GM23338 (cell line): ENCODE measurements at regions not wholly inside any gene's neighbourhood (a gene's known extent, or its start where the extent isn't known, plus 50 kb on each side); places are given as distances from the start of the nearest gene placed in this dataset.

Source experiments
- ATAC-seq: fragments of 200-7000 bp; cut with Tn5 transposase; 3 replicates; pipeline ENCODE4 v1.9.1; 2020
- DNase-seq: peaks from one replicate; pipeline ENCODE4 v3.0.0-alpha.2; 2015; ENCODE audit warnings: low spot score
- H2AFZ ChIP-seq: fragments of 200-600 bp; sonication (generic); 2 replicates; pipeline ENCODE4 v1.8.0; 2016; ENCODE audit warnings: antibody characterized with exemption, mild to moderate bottlenecking, moderate library complexity
- H3F3A ChIP-seq: fragments of 200-600 bp; sonication (generic); replicated peaks from 2 replicates; pipeline ENCODE4 v1.8.0; 2017; ENCODE audit warnings: antibody characterized with exemption, mixed run types, low read depth
- H3K27ac ChIP-seq: fragments of 200-600 bp; sonication (generic); 2 replicates; pipeline ENCODE4 v1.6.1; 2016; ENCODE audit warnings: low read depth
- H3K27me3 ChIP-seq: fragments of 200-600 bp; sonication (generic); 2 replicates; pipeline ENCODE4 v1.8.0; 2016; ENCODE audit warnings: mild to moderate bottlenecking, mixed run types, moderate library complexity; ENCODE audit not compliant: insufficient read depth
- H3K36me3 ChIP-seq: fragments of 200-600 bp; sonication (generic); 2 replicates; pipeline ENCODE4 v1.8.0; 2016; ENCODE audit warnings: mild to moderate bottlenecking; ENCODE audit not compliant: insufficient read depth
- H3K4me1 ChIP-seq: fragments of 200-600 bp; sonication (generic); 2 replicates; pipeline ENCODE4 v1.8.0; 2016; ENCODE audit warnings: mild to moderate bottlenecking, moderate library complexity; ENCODE audit not compliant: insufficient read depth
- H3K4me2 ChIP-seq: fragments of 200-600 bp; sonication (generic); 2 replicates; pipeline ENCODE4 v1.7.1; 2017; ENCODE audit warnings: mixed run types
- H3K4me3 ChIP-seq: fragments of 200-600 bp; sonication (generic); 2 replicates; pipeline ENCODE4 v1.6.1; 2016; ENCODE audit warnings: mixed run types
- H3K79me2 ChIP-seq: fragments of 200-600 bp; sonication (generic); replicated peaks from 2 replicates; pipeline ENCODE4 v1.8.0; 2017; ENCODE audit warnings: mild to moderate bottlenecking; ENCODE audit not compliant: insufficient read depth
- H3K9me2 ChIP-seq: fragments of 200-600 bp; sonication (generic); 2 replicates; pipeline ENCODE4 v1.8.0; 2017; ENCODE audit not compliant: insufficient read depth
- H4K20me1 ChIP-seq: fragments of 200-600 bp; sonication (generic); replicated peaks from 2 replicates; pipeline ENCODE4 v1.8.0; 2017; ENCODE audit warnings: mild to moderate bottlenecking; ENCODE audit not compliant: insufficient read depth
- H3K27ac Mint-ChIP-seq: 2 replicates; pipeline ENCODE4 v1.8.0; 2020; ENCODE audit warnings: inconsistent platforms, mild to moderate bottlenecking, moderate library complexity, mixed read lengths
- H3K27me3 Mint-ChIP-seq: 3 replicates; pipeline ENCODE4 v1.8.0; 2022; ENCODE audit warnings: low read depth, mild to moderate bottlenecking, moderate library complexity, mixed read lengths, inconsistent platforms; ENCODE audit not compliant: insufficient read depth, poor library complexity
- H3K36me3 Mint-ChIP-seq: 3 replicates; pipeline ENCODE4 v1.8.0; 2021; ENCODE audit warnings: low read depth, mild to moderate bottlenecking, inconsistent platforms, moderate library complexity, mixed read lengths
- H3K4me1 Mint-ChIP-seq: 3 replicates; pipeline ENCODE4 v1.8.0; 2020; ENCODE audit warnings: mild to moderate bottlenecking, inconsistent platforms, mixed read lengths
- H3K4me3 Mint-ChIP-seq: 3 replicates; pipeline ENCODE4 v1.8.0; 2021; ENCODE audit warnings: moderate library complexity, mild to moderate bottlenecking, inconsistent platforms, mixed read lengths
- H3K9me3 Mint-ChIP-seq: 3 replicates; pipeline ENCODE4 v1.8.0; 2020; ENCODE audit warnings: moderate library complexity, mild to moderate bottlenecking, inconsistent platforms, mixed read lengths
- CREB1 ChIP-seq: fragments of 250-450 bp; sonication (Bioruptor Pico); IDR thresholded peaks from 2 replicates; pipeline ENCODE4 v1.5.0; 2020; ENCODE audit warnings: low read depth, mild to moderate bottlenecking, moderate library complexity
- EZH2 ChIP-seq: fragments of 200-600 bp; sonication (generic); IDR thresholded peaks from one replicate; pipeline ENCODE4 v1.8.0; 2017; ENCODE audit warnings: antibody characterized with exemption, mild to moderate bottlenecking, low read depth; ENCODE audit not compliant: unreplicated experiment
- EZH2phosphoT487 ChIP-seq: fragments of 200-600 bp; sonication (generic); IDR thresholded peaks from one replicate; pipeline ENCODE4 v1.8.1; 2018; ENCODE audit warnings: antibody characterized with exemption; ENCODE audit not compliant: unreplicated experiment
- JUNB ChIP-seq: IDR thresholded peaks from one replicate; pipeline ENCODE4 v1.6.1; 2016; ENCODE audit warnings: antibody characterized with exemption; ENCODE audit not compliant: unreplicated experiment
- NANOG ChIP-seq: IDR thresholded peaks from 2 replicates; pipeline ENCODE4 v1.6.1; 2016; ENCODE audit warnings: antibody characterized with exemption, borderline replicate concordance
- POLR2AphosphoS5 ChIP-seq: IDR thresholded peaks from 2 replicates; pipeline ENCODE4 v1.6.1; 2016; ENCODE audit warnings: antibody characterized with exemption, low read depth
- STAT1 ChIP-seq: IDR thresholded peaks from one replicate; pipeline ENCODE4 v1.6.1; 2016; ENCODE audit warnings: antibody characterized with exemption; ENCODE audit not compliant: unreplicated experiment
- ZNF114 ChIP-seq: fragments of 250-450 bp; sonication (Bioruptor Pico); IDR thresholded peaks from 2 replicates; pipeline ENCODE4 v1.5.0; 2020; ENCODE audit warnings: mild to moderate bottlenecking, moderate library complexity
- ZNF331 ChIP-seq: fragments of 250-450 bp; sonication (Bioruptor Pico); IDR thresholded peaks from 2 replicates; pipeline ENCODE4 v1.5.0; 2020; ENCODE audit warnings: low read depth, mild to moderate bottlenecking, moderate library complexity
- TF ChIP-seq, protein P1 (sequence below): fragments of 250-450 bp; sonication (Bioruptor Pico); IDR thresholded peaks from 2 replicates; pipeline ENCODE4 v1.5.0; 2020; ENCODE audit warnings: mild to moderate bottlenecking, moderate library complexity
- TF ChIP-seq, protein P2 (sequence below): IDR thresholded peaks from 2 replicates; pipeline ENCODE4 v1.6.1; 2016; ENCODE audit warnings: antibody characterized with exemption
- TF ChIP-seq, protein P3 (sequence below): IDR thresholded peaks from one replicate; pipeline ENCODE4 v1.6.1; 2018; ENCODE audit warnings: antibody characterized with exemption; ENCODE audit not compliant: unreplicated experiment
- TF ChIP-seq, protein P4 (sequence below), 2 experiments: fragments of 200-600 bp in 1 of 2; sonication (generic) in 1 of 2; conservative IDR thresholded peaks; 2 replicates each; pipeline versions ENCODE4 v1.5.1 to v1.6.1; 2016 to 2017; ENCODE audit warnings: antibody characterized with exemption in 2 of 2, low read depth in 2 of 2, mild to moderate bottlenecking in 2 of 2, moderate library complexity in 1 of 2

DNA sequence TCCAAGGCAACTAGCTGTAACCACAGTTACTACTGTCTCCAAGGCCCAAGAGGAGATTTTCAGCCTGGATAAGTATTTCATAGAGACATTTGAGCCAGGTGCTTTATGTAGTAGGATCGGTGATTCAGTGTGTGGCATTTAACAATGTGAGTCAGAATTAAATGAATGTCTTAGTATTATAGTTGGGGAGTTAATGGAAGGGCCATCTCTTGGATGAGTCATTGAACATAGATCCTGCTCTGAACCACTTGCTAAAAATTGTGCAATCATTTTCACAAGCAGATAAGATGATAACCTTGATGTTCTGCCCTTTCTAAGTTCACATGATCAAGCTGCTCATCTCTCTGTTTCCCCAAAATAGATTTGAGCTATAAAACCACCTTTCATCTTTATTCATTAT, 668.9 kb upstream of the CITED2 start:
- Mint-ChIP-seq H3K27me3 (no peaks in the 10 kb centered on the region), H3K9me3 (no peaks in the 10 kb centered on the region), H3K4me3 (no peak overlapping the region), H3K36me3 (no peaks in the 10 kb centered on the region), H3K27ac (no peak overlapping the region), H3K4me1 (peaks cover 16% of the 10 kb centered on the region)
- H3K4me1 ChIP-seq: peaks cover 4% of the 10 kb centered on the region
- H3K4me3 ChIP-seq: no peak overlapping the region
- no peak overlapping the region for H3K4me2 ChIP-seq
- H3K9me2 ChIP-seq: no peaks in the 10 kb centered on the region
- TF ChIP-seq CREB1 (CRISPR knock-in tag) (no peak), EZH2 (no peak), ZNF331 (CRISPR knock-in tag) (no peak), ZNF114 (CRISPR knock-in tag) (no peak), POLR2AphosphoS5 (no peak), JUNB (no peak), EZH2phosphoT487 (no peak), NANOG (no peak), STAT1 (no peak)
- TF ChIP-seq, protein P1, sequence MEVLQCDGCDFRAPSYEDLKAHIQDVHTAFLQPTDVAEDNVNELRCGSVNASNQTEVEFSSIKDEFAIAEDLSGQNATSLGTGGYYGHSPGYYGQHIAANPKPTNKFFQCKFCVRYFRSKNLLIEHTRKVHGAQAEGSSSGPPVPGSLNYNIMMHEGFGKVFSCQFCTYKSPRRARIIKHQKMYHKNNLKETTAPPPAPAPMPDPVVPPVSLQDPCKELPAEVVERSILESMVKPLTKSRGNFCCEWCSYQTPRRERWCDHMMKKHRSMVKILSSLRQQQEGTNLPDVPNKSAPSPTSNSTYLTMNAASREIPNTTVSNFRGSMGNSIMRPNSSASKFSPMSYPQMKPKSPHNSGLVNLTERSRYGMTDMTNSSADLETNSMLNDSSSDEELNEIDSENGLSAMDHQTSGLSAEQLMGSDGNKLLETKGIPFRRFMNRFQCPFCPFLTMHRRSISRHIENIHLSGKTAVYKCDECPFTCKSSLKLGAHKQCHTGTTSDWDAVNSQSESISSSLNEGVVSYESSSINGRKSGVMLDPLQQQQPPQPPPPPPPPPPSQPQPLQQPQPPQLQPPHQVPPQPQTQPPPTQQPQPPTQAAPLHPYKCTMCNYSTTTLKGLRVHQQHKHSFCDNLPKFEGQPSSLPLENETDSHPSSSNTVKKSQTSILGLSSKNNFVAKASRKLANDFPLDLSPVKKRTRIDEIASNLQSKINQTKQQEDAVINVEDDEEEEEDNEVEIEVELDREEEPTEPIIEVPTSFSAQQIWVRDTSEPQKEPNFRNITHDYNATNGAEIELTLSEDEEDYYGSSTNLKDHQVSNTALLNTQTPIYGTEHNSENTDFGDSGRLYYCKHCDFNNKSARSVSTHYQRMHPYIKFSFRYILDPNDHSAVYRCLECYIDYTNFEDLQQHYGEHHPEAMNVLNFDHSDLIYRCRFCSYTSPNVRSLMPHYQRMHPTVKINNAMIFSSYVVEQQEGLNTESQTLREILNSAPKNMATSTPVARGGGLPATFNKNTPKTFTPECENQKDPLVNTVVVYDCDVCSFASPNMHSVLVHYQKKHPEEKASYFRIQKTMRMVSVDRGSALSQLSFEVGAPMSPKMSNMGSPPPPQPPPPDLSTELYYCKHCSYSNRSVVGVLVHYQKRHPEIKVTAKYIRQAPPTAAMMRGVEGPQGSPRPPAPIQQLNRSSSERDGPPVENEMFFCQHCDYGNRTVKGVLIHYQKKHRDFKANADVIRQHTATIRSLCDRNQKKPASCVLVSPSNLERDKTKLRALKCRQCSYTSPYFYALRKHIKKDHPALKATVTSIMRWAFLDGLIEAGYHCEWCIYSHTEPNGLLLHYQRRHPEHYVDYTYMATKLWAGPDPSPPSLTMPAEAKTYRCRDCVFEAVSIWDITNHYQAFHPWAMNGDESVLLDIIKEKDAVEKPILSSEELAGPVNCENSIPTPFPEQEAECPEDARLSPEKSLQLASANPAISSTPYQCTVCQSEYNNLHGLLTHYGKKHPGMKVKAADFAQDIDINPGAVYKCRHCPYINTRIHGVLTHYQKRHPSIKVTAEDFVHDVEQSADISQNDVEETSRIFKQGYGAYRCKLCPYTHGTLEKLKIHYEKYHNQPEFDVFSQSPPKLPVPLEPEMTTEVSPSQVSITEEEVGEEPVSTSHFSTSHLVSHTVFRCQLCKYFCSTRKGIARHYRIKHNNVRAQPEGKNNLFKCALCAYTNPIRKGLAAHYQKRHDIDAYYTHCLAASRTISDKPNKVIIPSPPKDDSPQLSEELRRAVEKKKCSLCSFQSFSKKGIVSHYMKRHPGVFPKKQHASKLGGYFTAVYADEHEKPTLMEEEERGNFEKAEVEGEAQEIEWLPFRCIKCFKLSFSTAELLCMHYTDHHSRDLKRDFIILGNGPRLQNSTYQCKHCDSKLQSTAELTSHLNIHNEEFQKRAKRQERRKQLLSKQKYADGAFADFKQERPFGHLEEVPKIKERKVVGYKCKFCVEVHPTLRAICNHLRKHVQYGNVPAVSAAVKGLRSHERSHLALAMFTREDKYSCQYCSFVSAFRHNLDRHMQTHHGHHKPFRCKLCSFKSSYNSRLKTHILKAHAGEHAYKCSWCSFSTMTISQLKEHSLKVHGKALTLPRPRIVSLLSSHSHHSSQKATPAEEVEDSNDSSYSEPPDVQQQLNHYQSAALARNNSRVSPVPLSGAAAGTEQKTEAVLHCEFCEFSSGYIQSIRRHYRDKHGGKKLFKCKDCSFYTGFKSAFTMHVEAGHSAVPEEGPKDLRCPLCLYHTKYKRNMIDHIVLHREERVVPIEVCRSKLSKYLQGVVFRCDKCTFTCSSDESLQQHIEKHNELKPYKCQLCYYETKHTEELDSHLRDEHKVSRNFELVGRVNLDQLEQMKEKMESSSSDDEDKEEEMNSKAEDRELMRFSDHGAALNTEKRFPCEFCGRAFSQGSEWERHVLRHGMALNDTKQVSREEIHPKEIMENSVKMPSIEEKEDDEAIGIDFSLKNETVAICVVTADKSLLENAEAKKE (CRISPR knock-in tag): no peak
- TF ChIP-seq, protein P2, sequence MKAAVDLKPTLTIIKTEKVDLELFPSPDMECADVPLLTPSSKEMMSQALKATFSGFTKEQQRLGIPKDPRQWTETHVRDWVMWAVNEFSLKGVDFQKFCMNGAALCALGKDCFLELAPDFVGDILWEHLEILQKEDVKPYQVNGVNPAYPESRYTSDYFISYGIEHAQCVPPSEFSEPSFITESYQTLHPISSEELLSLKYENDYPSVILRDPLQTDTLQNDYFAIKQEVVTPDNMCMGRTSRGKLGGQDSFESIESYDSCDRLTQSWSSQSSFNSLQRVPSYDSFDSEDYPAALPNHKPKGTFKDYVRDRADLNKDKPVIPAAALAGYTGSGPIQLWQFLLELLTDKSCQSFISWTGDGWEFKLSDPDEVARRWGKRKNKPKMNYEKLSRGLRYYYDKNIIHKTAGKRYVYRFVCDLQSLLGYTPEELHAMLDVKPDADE: no peak
- TF ChIP-seq, protein P3, sequence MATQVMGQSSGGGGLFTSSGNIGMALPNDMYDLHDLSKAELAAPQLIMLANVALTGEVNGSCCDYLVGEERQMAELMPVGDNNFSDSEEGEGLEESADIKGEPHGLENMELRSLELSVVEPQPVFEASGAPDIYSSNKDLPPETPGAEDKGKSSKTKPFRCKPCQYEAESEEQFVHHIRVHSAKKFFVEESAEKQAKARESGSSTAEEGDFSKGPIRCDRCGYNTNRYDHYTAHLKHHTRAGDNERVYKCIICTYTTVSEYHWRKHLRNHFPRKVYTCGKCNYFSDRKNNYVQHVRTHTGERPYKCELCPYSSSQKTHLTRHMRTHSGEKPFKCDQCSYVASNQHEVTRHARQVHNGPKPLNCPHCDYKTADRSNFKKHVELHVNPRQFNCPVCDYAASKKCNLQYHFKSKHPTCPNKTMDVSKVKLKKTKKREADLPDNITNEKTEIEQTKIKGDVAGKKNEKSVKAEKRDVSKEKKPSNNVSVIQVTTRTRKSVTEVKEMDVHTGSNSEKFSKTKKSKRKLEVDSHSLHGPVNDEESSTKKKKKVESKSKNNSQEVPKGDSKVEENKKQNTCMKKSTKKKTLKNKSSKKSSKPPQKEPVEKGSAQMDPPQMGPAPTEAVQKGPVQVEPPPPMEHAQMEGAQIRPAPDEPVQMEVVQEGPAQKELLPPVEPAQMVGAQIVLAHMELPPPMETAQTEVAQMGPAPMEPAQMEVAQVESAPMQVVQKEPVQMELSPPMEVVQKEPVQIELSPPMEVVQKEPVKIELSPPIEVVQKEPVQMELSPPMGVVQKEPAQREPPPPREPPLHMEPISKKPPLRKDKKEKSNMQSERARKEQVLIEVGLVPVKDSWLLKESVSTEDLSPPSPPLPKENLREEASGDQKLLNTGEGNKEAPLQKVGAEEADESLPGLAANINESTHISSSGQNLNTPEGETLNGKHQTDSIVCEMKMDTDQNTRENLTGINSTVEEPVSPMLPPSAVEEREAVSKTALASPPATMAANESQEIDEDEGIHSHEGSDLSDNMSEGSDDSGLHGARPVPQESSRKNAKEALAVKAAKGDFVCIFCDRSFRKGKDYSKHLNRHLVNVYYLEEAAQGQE: no peak
- TF ChIP-seq, protein P4, sequence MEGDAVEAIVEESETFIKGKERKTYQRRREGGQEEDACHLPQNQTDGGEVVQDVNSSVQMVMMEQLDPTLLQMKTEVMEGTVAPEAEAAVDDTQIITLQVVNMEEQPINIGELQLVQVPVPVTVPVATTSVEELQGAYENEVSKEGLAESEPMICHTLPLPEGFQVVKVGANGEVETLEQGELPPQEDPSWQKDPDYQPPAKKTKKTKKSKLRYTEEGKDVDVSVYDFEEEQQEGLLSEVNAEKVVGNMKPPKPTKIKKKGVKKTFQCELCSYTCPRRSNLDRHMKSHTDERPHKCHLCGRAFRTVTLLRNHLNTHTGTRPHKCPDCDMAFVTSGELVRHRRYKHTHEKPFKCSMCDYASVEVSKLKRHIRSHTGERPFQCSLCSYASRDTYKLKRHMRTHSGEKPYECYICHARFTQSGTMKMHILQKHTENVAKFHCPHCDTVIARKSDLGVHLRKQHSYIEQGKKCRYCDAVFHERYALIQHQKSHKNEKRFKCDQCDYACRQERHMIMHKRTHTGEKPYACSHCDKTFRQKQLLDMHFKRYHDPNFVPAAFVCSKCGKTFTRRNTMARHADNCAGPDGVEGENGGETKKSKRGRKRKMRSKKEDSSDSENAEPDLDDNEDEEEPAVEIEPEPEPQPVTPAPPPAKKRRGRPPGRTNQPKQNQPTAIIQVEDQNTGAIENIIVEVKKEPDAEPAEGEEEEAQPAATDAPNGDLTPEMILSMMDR (conservative IDR thresholded peaks at IDR 0.05; ENCODE audit: low read depth in 2 of 2): no peak
- H3K36me3 ChIP-seq: no peaks in the 10 kb centered on the region
- H3K79me2 ChIP-seq: no peaks in the 10 kb centered on the region
- ATAC-seq (no peak), DNase-seq (no peak)
- no peak overlapping the region for H3K27ac ChIP-seq
- H3K27me3 ChIP-seq: no peaks in the 10 kb centered on the region
- H2AFZ ChIP-seq: no peak overlapping the region
- H3F3A ChIP-seq: no peaks in the 10 kb centered on the region
- H4K20me1 ChIP-seq: no peaks in the 10 kb centered on the region
